GM21526 (cell line): ENCODE measurements at regions not wholly inside any gene's neighbourhood (a gene's known extent, or its start where the extent isn't known, plus 50 kb on each side); places are given as distances from the start of the nearest gene placed in this dataset.

ENCODE experiments used
- ATAC-seq: cut with Tn5 transposase; IDR thresholded peaks from one replicate; pipeline ENCODE4 v1.9.1; 2021; ENCODE audit warnings: moderate library complexity; ENCODE audit not compliant: unreplicated experiment, low FRiP score

DNA sequence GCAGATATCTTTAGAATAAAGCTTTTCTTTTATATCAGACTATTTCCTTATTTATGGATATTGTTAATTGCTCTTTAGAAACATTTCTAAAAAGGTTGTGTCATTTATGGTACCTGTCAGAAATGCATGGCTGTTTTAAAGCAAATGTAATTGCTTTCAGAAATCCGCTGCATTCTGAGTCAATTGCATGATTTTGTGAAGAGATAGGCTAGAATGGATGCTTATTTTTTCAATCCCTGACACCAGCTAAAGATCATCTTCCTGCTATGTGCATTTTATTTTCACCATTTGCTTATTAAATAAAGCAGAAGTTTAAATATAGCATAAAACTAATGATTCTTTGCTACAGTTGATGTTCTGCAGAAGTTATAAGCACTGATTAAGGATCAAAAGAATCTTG is 170.2 kb upstream of the C9orf72 start:
- ATAC-seq, result no peak

GRCh38 chr9:27747450-27747849 is 174.2 kb upstream of the C9orf72 start:
- ATAC-seq, result no peak

GRCh38 chr9:27749838-27750237 is 176.6 kb upstream of the C9orf72 start:
- ATAC-seq, result no peak

DNA sequence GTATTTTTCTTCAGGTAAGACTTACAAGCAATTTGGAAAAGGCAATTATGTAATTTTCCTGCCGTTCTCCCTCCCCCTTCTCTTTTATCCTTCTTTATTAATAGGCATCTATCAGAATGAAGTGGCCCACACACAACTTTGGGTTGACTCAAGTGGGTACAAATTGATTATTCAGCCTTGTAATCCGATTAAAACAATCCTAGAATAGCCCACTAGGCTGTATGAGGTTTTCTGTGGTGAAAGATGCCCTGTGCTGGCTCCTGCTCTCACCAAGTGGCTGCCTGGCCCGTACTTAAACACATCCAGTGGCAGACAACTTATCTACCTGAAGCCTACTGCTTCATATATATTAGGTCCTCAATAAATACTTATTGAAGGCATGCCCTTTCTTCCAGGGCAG is 177.3 kb upstream of the C9orf72 start:
- ATAC-seq, result no peak

DNA sequence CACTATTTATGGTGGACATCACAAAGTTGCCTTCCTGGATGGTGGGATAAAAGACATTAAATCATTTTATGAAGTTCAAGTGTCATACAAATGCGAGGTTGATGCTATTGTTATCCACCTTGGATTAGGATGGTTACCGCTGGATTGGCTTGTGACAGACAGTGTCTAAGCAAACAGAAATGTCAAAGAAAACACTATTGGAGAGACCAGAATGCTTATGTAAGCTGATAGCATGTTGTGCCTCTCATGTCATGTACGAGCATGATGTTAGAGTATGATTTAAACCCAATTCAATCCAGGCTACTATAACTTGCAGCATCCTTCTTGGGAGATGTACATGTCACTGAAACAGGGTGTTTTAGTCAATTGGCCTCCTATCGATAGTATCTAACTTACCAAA is 178.8 kb upstream of the C9orf72 start:
- ATAC-seq, result no peak

DNA sequence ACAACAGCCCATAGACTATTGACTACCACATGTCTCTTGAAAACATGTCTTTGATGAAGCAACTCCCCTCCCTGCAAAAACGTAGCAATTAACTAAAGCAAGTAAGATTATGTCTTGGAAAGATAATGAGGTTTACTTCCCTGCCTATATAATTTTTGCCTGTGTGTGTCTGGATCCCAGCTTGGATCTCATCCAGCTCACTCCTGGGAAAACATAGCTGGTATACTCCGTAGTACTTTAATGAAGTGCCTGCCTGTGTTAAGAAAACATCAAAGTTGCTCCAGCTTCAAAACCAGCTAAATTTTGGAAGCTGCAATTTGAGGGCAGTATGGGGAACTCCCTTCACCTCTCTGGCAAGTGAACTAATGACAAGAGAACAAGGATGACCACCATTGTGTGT is 182.6 kb upstream of the C9orf72 start:
- ATAC-seq, result no peak

DNA sequence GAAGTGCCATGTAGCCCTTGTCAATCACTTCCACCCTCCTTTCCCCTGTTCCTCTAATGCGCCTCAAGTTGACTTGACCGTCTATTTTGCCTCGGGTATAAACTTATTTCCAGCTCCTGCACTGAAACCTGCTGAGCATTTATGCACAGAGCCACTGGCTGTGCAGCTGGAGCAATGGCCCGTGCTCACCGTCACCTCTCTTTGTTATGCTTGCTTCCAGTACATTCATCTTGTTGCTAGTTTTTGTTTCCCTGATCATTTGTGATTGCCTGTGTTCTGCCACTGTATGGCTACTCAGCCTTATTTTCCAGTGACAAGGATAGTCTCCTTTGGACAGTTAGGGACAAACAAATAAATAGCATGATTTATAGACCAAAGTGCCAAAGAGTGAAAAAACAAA is 183.1 kb upstream of the C9orf72 start:
- ATAC-seq, result no peak

DNA sequence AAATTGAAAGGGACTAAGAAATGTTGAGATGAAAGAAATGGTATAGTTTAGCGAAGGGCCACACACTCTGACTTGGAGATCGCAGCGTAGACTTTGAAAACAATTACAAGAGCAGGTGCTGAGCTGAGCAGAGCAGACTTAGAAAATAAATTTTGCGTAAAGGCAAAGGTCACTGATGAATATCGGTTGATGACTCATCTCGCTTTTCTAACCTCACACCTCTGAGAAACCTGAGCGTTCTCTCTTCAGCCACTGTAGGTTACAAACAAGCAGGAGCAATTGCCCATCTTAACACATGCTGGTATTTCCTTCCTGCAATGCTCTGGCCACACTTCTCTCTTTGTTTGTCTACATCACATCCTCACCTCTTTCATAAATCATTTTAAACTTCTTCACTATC is 190.6 kb upstream of the C9orf72 start:
- ATAC-seq, result no peak

- ATAC-seq, result no peak
Observed at GRCh38 chr9:27765266-27766072, 192.2 kb upstream of the C9orf72 start.

DNA sequence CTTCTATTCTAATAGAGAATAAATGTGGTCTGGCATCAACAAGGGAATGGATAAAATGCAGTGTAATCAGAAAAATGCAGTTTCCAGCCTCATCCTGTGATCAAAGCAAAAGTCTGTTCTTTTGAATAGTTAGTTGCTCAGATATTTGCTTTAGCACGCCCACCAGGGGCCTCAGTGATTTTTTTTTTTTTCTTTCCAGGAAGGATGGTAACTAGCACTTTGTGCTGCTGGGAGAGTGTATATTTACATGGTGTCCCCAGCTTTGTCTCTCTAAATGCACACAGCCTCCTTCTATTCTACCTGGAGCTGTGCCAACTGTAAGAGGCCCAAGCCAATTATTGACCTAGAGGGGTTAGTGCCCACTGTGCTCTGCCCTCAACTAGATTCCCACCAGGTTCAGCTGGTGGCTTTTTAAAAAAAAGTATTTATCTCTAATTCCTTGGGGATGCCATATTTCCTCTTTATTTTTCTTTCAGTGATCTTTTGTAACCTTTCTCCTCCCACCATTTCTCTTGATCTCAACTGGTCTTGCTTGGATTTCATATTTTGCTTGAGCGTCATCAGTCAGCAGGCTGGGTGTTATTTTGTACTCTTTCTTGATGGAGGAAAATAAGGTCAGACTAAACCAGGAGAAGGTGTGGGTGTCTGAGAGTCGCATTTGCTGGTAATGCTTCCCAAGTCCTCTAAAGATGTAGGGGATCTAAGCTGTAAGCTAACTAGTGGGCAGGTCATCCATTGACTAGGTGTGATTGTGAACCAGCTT is 193.0 kb upstream of the C9orf72 start:
- ATAC-seq, result no peak

- no peak for ATAC-seq
Observed at GRCh38 chr9:27768781-27769180, 195.5 kb upstream of the C9orf72 start.

DNA sequence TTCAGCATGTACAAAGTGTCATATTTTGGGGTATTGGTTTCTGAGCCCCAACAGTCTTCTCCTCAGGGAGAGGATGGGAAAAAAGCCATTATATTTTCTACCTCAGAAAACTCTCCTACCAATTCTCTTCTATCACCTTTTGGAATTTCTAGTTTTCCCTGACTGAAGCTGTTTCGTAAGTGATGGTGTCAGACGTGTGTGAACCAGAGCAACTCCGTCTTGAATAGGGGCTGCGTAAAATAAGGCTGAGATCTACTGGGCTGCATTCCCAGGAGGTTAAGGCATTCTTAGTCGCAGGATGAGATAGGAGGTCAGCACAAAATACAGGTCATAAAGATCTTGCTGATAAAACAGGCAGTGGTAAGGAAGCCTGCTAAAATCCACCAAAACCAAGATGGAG is 197.3 kb upstream of the C9orf72 start:
- ATAC-seq, result no peak

- ATAC-seq, result no peak
Observed at GRCh38 chr9:27771803-27772545, 198.7 kb upstream of the C9orf72 start.

DNA sequence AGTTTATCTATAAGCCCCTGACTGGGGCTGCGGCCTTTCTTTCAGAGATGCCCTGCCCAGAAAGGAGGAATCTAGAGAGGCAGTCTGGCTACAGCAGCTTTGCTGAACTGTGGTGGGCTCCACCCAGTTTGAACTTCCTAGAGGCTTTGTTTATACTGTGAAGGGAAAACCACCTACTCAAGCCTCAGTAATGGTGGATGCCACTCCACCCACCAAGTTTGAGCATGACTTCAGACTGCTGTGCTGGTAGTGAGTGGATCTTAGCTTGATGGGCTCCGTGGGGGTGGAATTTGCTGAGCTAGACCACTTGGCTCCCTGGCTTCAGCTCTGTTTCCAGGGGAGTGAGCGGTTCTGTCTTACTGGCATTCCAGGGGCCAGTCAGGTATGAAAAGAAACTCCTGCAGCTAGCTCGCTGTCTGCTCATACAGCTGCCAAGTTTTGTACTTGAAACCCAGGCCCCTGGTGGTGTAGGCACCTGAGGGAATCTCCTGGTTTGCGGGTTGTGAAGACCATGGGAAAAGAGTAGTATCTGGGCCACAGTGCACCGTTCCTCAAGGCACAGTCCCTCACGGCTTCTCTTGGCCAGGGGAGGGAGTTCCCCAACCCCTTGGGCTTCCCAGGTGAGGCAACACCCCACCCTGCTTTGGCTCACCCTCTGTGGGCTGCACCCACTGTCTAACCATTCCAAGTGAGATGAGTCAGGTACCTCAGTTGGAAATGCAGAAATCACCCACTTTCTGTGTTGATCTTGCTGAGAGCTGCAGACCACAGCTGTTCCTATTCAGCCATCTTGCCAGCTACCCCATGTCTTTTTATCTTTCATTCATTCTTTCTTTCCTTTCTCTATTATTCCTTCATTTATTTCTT is 211.8 kb upstream of the C9orf72 start:
- no peak for ATAC-seq

GRCh38 chr9:27785714-27786100 is 212.4 kb upstream of the C9orf72 start:
- ATAC-seq, result peak; percentile 61

DNA sequence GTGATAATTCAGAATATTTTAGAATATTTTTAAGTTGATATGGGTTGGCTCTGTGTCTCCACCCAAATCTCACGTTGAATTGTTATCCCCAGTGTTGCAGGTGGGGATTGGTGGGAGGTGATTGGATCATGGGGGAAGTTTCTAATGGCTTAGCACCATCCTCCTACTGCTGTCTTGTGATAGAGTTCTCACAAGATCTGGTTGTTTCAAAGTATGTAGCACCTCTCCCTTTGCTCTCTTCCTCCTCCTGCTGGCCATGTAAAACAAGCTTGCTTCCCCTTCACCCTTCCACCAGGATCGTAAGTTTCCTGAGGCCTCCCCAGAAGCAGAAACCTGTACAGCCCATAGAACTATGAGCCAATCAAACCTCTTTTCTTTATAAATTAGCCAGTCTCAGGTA is 214.6 kb upstream of the C9orf72 start:
- no peak for ATAC-seq

GRCh38 chr9:27791311-27791710 is 218.0 kb upstream of the C9orf72 start:
- ATAC-seq, result no peak

GRCh38 chr9:27792971-27793689 is 219.8 kb upstream of the C9orf72 start:
- ATAC-seq, result no peak

- no peak for ATAC-seq
Observed at GRCh38 chr9:27799326-27799725, 226.0 kb upstream of the C9orf72 start.

DNA sequence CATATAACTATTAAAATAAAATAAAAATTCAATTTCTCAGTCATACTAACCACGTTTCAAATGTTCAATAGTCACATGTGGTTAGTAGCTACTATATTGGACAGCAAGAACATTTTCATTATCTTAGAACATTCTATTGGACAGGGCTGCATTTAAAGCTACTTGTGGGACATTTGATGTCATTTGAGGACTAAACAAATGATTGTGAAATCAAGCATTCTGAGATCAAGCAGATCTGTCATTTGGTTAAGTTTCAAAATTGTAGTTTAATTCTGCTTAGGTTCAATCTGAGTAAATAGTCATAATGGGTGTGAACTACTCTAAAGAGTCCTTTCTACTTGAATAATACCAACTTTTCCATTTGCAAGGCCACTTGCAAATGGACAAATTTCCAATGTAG is 226.9 kb upstream of the C9orf72 start:
- no peak for ATAC-seq
